ENCODE measurements at regions not wholly inside any gene's neighbourhood (a gene's known extent, or its start where the extent isn't known, plus 50 kb on each side); places are given as distances from the start of the nearest gene placed in this dataset.

GRCh38 chr3:23663661-23664186, 142.0 kb upstream of the UBE2E1 start:
- TF ChIP-seq CTCF (IDR thresholded peaks at IDR 0.05; ENCODE audit: insufficient read depth, low read length, poor library complexity, severe bottlenecking) (no peak), EZH2phosphoT487 (conservative IDR thresholded peaks at IDR 0.05; ENCODE audit: low read length) (no peak)
